ENCODE measurements at regions not wholly inside any gene's neighbourhood (a gene's known extent, or its start where the extent isn't known, plus 50 kb on each side); places are given as distances from the start of the nearest gene placed in this dataset.

GRCh38 chr16:51759999-51760398, 608.9 kb upstream of the SALL1 start:
- H3K4me3 Mint-ChIP-seq: no peak overlapping the region
- no peaks in the 10 kb centered on the region for H3K4me1 Mint-ChIP-seq
- no peak overlapping the region for H3K27ac Mint-ChIP-seq
- DNase-seq: no peak
- no peaks in the 10 kb centered on the region for H3K36me3 Mint-ChIP-seq
- no peaks in the 10 kb centered on the region for H3K9me3 Mint-ChIP-seq
- H3K27me3 Mint-ChIP-seq: peaks cover 22% of the 10 kb centered on the region

GRCh38 chr16:51759329-51759728, 608.3 kb upstream of the SALL1 start:
- no peaks in the 10 kb centered on the region for H3K36me3 Mint-ChIP-seq
- DNase-seq: no peak
- no peak overlapping the region for H3K27ac Mint-ChIP-seq
- peaks cover 22% of the 10 kb centered on the region for H3K27me3 Mint-ChIP-seq
- no peaks in the 10 kb centered on the region for H3K9me3 Mint-ChIP-seq
- no peaks in the 10 kb centered on the region for H3K4me1 Mint-ChIP-seq
- no peak overlapping the region for H3K4me3 Mint-ChIP-seq

DNA sequence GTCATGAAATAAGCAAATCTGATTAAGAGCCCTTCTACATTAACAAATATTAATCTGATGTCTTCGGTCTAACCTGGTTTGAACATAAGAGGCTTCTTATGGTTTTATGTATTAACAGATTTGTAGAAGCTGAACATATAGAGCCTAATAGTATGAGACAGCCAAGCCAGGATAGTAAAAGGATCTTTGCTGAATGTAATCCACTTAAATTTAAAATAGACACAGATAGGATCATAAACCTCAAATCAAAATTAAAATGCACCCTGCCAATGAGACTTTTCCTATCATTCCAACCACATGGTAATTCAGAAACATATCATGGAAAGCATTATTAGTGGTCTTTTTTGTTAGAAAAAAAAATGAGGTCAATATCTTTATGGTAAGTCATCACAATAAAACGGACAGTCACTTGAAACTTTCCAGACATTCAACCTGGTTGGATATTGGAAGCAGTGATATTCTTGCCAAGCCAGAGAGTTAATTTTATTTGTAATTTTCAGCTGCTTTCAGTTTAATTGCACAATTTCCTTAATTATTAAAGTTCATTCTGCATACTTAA, 606.9 kb upstream of the SALL1 start:
- Mint-ChIP-seq H3K27me3 (peaks cover 13% of the 10 kb centered on the region), H3K36me3 (no peaks in the 10 kb centered on the region), H3K9me3 (no peaks in the 10 kb centered on the region), H3K4me3 (no peak overlapping the region), H3K4me1 (no peaks in the 10 kb centered on the region), H3K27ac (no peak overlapping the region)
- no peak for DNase-seq

GRCh38 chr16:51757505-51757904, 606.4 kb upstream of the SALL1 start:
- no peaks in the 10 kb centered on the region for H3K36me3 Mint-ChIP-seq
- no peak overlapping the region for H3K4me3 Mint-ChIP-seq
- H3K27me3 Mint-ChIP-seq: peaks cover 10% of the 10 kb centered on the region
- no peak overlapping the region for H3K27ac Mint-ChIP-seq
- no peaks in the 10 kb centered on the region for H3K4me1 Mint-ChIP-seq
- H3K9me3 Mint-ChIP-seq: no peaks in the 10 kb centered on the region
- no peak for DNase-seq

GRCh38 chr16:51757124-51757470, 606.0 kb upstream of the SALL1 start:
- Mint-ChIP-seq H3K9me3 (no peaks in the 10 kb centered on the region), H3K4me3 (no peak overlapping the region)

GRCh38 chr16:51756447-51757123, 605.5 kb upstream of the SALL1 start:
- Mint-ChIP-seq H3K27ac (no peak overlapping the region), H3K4me1 (no peaks in the 10 kb centered on the region), H3K36me3 (no peaks in the 10 kb centered on the region), H3K9me3 (no peaks in the 10 kb centered on the region), H3K4me3 (no peak overlapping the region), H3K27me3 (peaks cover 1% of the 10 kb centered on the region)
- no peak for DNase-seq

More at GRCh38 chr16:51757124-51757470, 606.0 kb upstream of the SALL1 start:
- no peak overlapping the region for H3K27ac Mint-ChIP-seq
- DNase-seq: no peak
- no peaks in the 10 kb centered on the region for H3K4me1 Mint-ChIP-seq
- H3K36me3 Mint-ChIP-seq: no peaks in the 10 kb centered on the region
- peaks cover 6% of the 10 kb centered on the region for H3K27me3 Mint-ChIP-seq

DNA sequence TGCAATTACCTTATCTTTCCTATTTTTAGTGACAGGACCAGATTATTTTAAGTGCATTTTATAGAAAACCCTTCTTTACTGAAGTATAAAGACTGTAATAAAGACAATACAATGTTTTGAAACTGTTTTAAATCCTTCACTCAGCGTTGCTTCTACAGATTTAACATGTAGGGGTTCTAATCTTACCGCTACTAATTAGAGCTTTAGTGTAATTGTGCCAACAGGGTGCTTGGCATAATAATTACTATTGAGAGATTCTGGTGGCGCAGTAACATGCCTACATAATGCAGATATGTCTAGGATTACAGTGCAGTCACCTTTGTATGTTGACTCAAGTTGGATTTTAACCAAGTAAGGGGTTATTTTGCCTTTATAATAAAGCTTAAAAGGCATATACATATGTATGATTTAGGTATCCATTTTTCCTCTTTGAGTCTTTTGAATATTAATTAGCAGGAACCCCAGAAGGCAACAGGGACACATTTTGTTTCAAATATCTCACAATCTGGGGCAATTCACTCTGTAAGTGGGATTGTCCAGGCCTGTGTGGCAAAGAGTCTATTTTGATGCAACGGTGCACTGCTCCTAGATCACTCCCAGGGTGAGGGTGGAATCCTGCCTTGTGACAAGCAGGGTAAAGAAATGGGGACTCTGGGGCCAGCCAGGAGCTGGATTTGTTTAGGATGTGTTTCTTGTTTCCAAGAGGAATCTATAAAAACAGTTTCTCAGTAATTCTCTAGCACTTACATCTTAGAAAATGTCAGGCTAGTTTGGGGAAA, 604.7 kb upstream of the SALL1 start:
- DNase-seq: no peak
- Mint-ChIP-seq H3K27me3 (no peaks in the 10 kb centered on the region), H3K4me1 (no peaks in the 10 kb centered on the region), H3K36me3 (no peaks in the 10 kb centered on the region), H3K4me3 (no peak overlapping the region), H3K27ac (no peak overlapping the region), H3K9me3 (no peaks in the 10 kb centered on the region)

DNA sequence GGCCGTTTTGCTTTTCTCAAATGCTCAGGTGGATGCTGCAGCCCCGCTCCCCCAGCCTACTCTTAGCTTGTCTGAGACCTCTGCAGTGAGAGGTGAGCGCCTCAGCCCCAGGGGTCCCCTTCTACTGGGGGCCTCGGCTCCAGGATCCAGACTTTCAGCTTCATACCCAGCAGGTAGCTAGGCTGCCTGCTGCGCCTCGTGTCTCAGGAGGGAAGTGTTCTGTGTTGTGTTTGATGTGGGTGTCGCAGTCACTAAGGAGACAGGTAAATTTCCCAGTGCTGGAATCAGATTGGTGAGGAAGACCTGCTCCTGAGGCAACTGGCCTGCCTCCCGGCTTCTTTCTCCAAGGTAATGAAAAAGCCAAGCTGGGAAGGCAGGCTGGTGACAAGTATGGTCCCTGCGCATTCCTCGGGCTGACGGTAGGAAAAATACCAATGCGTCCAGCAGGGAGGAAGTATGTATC, 604.0 kb upstream of the SALL1 start:
- no peaks in the 10 kb centered on the region for H3K27me3 Mint-ChIP-seq
- H3K36me3 Mint-ChIP-seq: no peaks in the 10 kb centered on the region
- no peak for DNase-seq
- no peaks in the 10 kb centered on the region for H3K9me3 Mint-ChIP-seq
- H3K4me1 Mint-ChIP-seq: no peaks in the 10 kb centered on the region
- no peak overlapping the region for H3K4me3 Mint-ChIP-seq
- no peak overlapping the region for H3K27ac Mint-ChIP-seq

DNA sequence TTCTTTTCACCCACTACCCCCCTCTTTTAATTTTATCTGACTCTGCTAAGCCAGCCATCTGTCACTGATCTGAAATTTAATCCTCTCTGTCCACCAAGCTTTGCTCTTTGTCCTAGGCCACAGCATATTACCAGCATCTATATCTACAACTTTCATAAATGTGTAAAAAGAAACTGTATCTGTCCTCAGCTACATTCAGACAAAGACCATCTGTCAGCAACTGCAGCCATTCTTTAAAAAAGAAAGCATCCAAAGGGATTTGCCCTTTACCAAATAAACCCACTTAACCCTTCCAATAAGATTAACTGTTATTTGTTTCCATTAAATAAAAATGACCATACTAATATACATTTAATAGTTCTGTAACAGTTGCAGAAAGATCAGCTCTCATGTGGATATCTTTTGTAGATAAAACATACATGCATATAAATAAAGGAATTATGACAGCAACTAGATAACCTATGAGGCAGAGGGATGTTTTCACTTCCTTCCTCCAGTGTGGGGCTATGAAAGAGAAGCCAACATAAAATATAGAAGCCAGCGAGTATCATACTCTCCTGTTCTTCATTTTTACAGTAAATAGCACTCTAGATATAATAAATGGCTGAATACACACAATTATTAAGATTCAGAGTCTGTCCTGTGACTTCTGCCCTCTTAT, 602.5 kb upstream of the SALL1 start:
- Mint-ChIP-seq H3K27me3 (no peaks in the 10 kb centered on the region), H3K4me1 (no peaks in the 10 kb centered on the region), H3K27ac (no peak overlapping the region), H3K9me3 (no peaks in the 10 kb centered on the region), H3K4me3 (no peak overlapping the region), H3K36me3 (no peaks in the 10 kb centered on the region)
- no peak for DNase-seq

DNA sequence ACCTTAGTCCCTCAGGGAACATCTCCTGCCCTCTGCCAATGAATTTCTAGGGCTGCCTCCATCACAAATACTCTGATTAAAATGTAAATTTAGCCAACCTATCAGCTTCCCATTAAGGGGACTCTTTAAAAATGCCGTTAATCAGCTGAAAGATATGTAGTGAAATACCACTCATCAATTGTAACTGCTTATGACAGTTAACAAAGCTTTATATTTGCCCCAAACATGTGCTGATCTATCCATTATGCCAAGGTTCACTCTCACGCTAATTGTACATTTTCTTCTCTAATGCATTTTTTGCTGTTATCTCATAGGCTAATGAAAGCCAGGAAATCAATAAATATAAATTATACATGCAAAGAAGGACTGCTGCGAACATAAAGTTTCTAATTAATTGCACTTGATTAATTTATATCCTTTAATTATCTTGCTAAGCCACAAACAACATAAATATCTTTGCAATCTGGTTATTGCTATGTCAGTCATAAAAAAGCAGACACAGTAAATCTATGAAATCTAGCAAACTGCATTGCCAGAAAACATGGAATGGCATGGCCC, 601.4 kb upstream of the SALL1 start:
- Mint-ChIP-seq H3K9me3 (no peaks in the 10 kb centered on the region), H3K27ac (no peak overlapping the region), H3K27me3 (no peaks in the 10 kb centered on the region), H3K4me3 (no peak overlapping the region), H3K4me1 (no peaks in the 10 kb centered on the region), H3K36me3 (no peaks in the 10 kb centered on the region)
- DNase-seq: no peak

GRCh38 chr16:51747329-51747728, 596.3 kb upstream of the SALL1 start:
- H3K4me1 Mint-ChIP-seq: no peaks in the 10 kb centered on the region
- no peak for DNase-seq
- H3K27ac Mint-ChIP-seq: no peak overlapping the region
- H3K4me3 Mint-ChIP-seq: no peak overlapping the region
- peaks cover 7% of the 10 kb centered on the region for H3K9me3 Mint-ChIP-seq
- no peaks in the 10 kb centered on the region for H3K36me3 Mint-ChIP-seq
- H3K27me3 Mint-ChIP-seq: no peaks in the 10 kb centered on the region

- Mint-ChIP-seq H3K27ac (no peak overlapping the region), H3K27me3 (no peaks in the 10 kb centered on the region), H3K4me1 (no peaks in the 10 kb centered on the region), H3K9me3 (no peaks in the 10 kb centered on the region), H3K36me3 (no peaks in the 10 kb centered on the region), H3K4me3 (no peak overlapping the region)
- DNase-seq: no peak
These were observed 583.1 kb upstream of the SALL1 start for GRCh38 chr16:51734220-51734619.

DNA sequence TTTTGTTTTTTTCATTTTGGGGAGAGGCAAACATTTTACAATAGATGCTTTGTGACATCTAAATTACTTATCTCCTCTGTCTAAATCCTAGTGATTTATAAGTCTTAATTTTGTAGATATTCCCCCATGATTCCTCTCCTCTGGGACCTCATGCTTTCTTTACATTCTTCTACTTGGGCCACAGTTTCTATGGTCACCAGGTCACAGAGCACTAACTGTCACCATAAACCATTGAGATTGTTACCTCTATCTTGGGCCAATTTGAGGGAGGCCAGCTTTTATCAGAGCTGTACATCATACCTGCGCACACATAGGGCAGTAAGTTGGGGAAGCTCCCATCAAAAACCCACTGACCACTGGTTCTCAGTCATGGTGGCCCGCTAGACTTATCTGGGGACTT, 582.1 kb upstream of the SALL1 start:
- no peak overlapping the region for H3K4me3 Mint-ChIP-seq
- DNase-seq: no peak
- no peaks in the 10 kb centered on the region for H3K9me3 Mint-ChIP-seq
- no peaks in the 10 kb centered on the region for H3K36me3 Mint-ChIP-seq
- H3K27ac Mint-ChIP-seq: no peak overlapping the region
- no peaks in the 10 kb centered on the region for H3K27me3 Mint-ChIP-seq
- H3K4me1 Mint-ChIP-seq: no peaks in the 10 kb centered on the region

DNA sequence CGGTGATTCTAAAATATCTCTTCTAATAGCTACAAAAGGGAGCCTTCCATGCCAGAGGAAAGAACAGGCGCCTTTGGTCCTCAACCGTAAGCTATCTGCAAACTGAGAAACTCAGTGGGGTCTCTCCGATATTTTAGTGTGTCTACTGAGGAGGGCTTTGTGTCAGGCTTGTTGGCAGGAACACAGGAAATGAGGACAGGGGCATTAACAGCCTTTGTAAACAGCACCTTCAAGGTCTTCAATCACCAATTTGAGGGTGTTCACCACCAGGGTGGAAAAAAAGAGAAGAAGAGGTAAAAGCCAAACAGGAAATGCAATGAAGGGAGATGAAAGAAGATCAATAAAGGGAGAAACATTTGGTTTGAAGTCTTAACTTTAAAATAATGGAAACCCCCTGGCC, 580.1 kb upstream of the SALL1 start:
- no peaks in the 10 kb centered on the region for H3K27me3 Mint-ChIP-seq
- DNase-seq: no peak
- no peaks in the 10 kb centered on the region for H3K36me3 Mint-ChIP-seq
- H3K4me1 Mint-ChIP-seq: no peaks in the 10 kb centered on the region
- H3K27ac Mint-ChIP-seq: no peak overlapping the region
- no peak overlapping the region for H3K4me3 Mint-ChIP-seq
- H3K9me3 Mint-ChIP-seq: no peaks in the 10 kb centered on the region

GRCh38 chr16:51723036-51723724, 572.1 kb upstream of the SALL1 start:
- H3K27me3 Mint-ChIP-seq: peaks cover 3% of the 10 kb centered on the region
- H3K9me3 Mint-ChIP-seq: peaks cover 2% of the 10 kb centered on the region
- no peak for DNase-seq
- no peaks in the 10 kb centered on the region for H3K4me1 Mint-ChIP-seq
- no peaks in the 10 kb centered on the region for H3K36me3 Mint-ChIP-seq
- no peak overlapping the region for H3K4me3 Mint-ChIP-seq
- no peak overlapping the region for H3K27ac Mint-ChIP-seq

Data from activated naive CD8-positive, alpha-beta T cell treated with anti-CD3 and anti-CD28 coated beads for 36 hours (primary cell).